HUES64 (cell line): ENCODE measurements at regions not wholly inside any gene's neighbourhood (a gene's known extent, or its start where the extent isn't known, plus 50 kb on each side); places are given as distances from the start of the nearest gene placed in this dataset.

Experiments used
- H3K27ac ChIP-seq: 2 replicates; pipeline ENCODE4 v1.7.0; 2013; ENCODE audit warnings: low read depth, low read length, inconsistent platforms
- H3K27me3 ChIP-seq: 2 replicates; pipeline ENCODE4 v1.6.1; 2013; ENCODE audit warnings: mild to moderate bottlenecking, low read length; ENCODE audit not compliant: insufficient read depth
- H3K36me3 ChIP-seq: 2 replicates; pipeline ENCODE4 v1.6.1; 2013; ENCODE audit warnings: mild to moderate bottlenecking, low read length; ENCODE audit not compliant: insufficient read depth
- H3K4me1 ChIP-seq: 2 replicates; pipeline ENCODE4 v1.6.1; 2013; ENCODE audit warnings: mild to moderate bottlenecking, low read length, moderate library complexity; ENCODE audit not compliant: insufficient read depth
- H3K4me3 ChIP-seq: 2 replicates; pipeline ENCODE4 v1.5.1; 2013; ENCODE audit warnings: mild to moderate bottlenecking, low read length, moderate library complexity
- H3K9ac ChIP-seq: 2 replicates; pipeline ENCODE4 v1.6.1; 2013; ENCODE audit warnings: mild to moderate bottlenecking, low read depth, low read length
- H3K9me3 ChIP-seq: 2 replicates; pipeline ENCODE4 v1.6.1; 2013; ENCODE audit warnings: low read depth, low read length; ENCODE audit not compliant: insufficient read depth
- WGBS: fragments of 150-250, 120-280 bp; methylation state at CpG from one replicate; pipeline ENCODE4 v1.1.7; 2013; ENCODE audit warnings: missing lambda C conversion rate; 5-methylcytosine and 5-hydroxymethylcytosine counted together

GRCh38 chr7:25384788-25385505 is 156.7 kb upstream of the NPVF start:
- H3K36me3 ChIP-seq, result no peaks in the 10 kb centered on the region
- no peaks in the 10 kb centered on the region for H3K27me3 ChIP-seq
- H3K9ac ChIP-seq, result no peak overlapping the region
- H3K27ac ChIP-seq, result no peak overlapping the region
- no peaks in the 10 kb centered on the region for H3K9me3 ChIP-seq
- WGBS, result 94% methylated on average over 7 of the region's 7 CpGs
- H3K4me3 ChIP-seq, result no peak overlapping the region
- H3K4me1 ChIP-seq, result no peaks in the 10 kb centered on the region

- Histone ChIP-seq H3K9me3 (no peaks in the 10 kb centered on the region), H3K27ac (no peak overlapping the region), H3K4me3 (no peak overlapping the region), H3K36me3 (no peaks in the 10 kb centered on the region), H3K4me1 (no peaks in the 10 kb centered on the region), H3K9ac (no peak overlapping the region), H3K27me3 (no peaks in the 10 kb centered on the region)
- WGBS, result 88% methylated on average over 10 of the region's 10 CpGs
Measured at GRCh38 chr7:25385506-25386136, 157.3 kb upstream of the NPVF start.

- H3K27me3 ChIP-seq, result no peaks in the 10 kb centered on the region
- H3K4me3 ChIP-seq, result no peak overlapping the region
- no peaks in the 10 kb centered on the region for H3K4me1 ChIP-seq
- 85% methylated on average over 6 of the region's 6 CpGs for WGBS
- no peak overlapping the region for H3K27ac ChIP-seq
- H3K9ac ChIP-seq, result no peak overlapping the region
- no peaks in the 10 kb centered on the region for H3K36me3 ChIP-seq
- H3K9me3 ChIP-seq, result no peaks in the 10 kb centered on the region
Measured at GRCh38 chr7:25386311-25386744, 158.0 kb upstream of the NPVF start.

- Histone ChIP-seq H3K9me3 (no peaks in the 10 kb centered on the region), H3K36me3 (no peaks in the 10 kb centered on the region), H3K4me3 (no peak overlapping the region), H3K27me3 (no peaks in the 10 kb centered on the region), H3K4me1 (no peaks in the 10 kb centered on the region), H3K9ac (no peak overlapping the region), H3K27ac (no peak overlapping the region)
- 78% methylated on average over 2 of the region's 2 CpGs for WGBS
Measured at GRCh38 chr7:25388681-25389080, 160.4 kb upstream of the NPVF start.

- H3K4me3 ChIP-seq, result no peak overlapping the region
- no peaks in the 10 kb centered on the region for H3K36me3 ChIP-seq
- H3K27ac ChIP-seq, result no peak overlapping the region
- H3K27me3 ChIP-seq, result no peaks in the 10 kb centered on the region
- 46% methylated on average over 7 of the region's 8 CpGs for WGBS
- H3K9me3 ChIP-seq, result no peaks in the 10 kb centered on the region
- no peaks in the 10 kb centered on the region for H3K4me1 ChIP-seq
- H3K9ac ChIP-seq, result no peak overlapping the region
Measured at GRCh38 chr7:25389489-25390106, 161.3 kb upstream of the NPVF start.

GRCh38 chr7:25391295-25391861 is 163.1 kb upstream of the NPVF start:
- no peaks in the 10 kb centered on the region for H3K27me3 ChIP-seq
- WGBS, result 84% methylated on average over 4 of the region's 5 CpGs
- no peak overlapping the region for H3K4me3 ChIP-seq

GRCh38 chr7:25391961-25392587 is 163.8 kb upstream of the NPVF start:
- Histone ChIP-seq H3K27ac (no peak overlapping the region), H3K27me3 (no peaks in the 10 kb centered on the region), H3K36me3 (no peaks in the 10 kb centered on the region), H3K9ac (no peak overlapping the region), H3K9me3 (no peaks in the 10 kb centered on the region), H3K4me1 (no peaks in the 10 kb centered on the region), H3K4me3 (no peak overlapping the region)
- WGBS, result 86% methylated on average over 6 of the region's 7 CpGs

More at GRCh38 chr7:25391295-25391861, 163.1 kb upstream of the NPVF start:
- no peaks in the 10 kb centered on the region for H3K9me3 ChIP-seq
- no peaks in the 10 kb centered on the region for H3K36me3 ChIP-seq
- H3K9ac ChIP-seq, result no peak overlapping the region
- no peaks in the 10 kb centered on the region for H3K4me1 ChIP-seq
- no peak overlapping the region for H3K27ac ChIP-seq

- H3K27ac ChIP-seq, result no peak overlapping the region
- WGBS, result 85% methylated on average over 10 of the region's 10 CpGs
Measured at GRCh38 chr7:25392588-25393338, 164.5 kb upstream of the NPVF start.

GRCh38 chr7:25395976-25396375 is 167.7 kb upstream of the NPVF start:
- H3K4me3 ChIP-seq, result no peak overlapping the region
- WGBS, result 82% methylated on average over 5 of the region's 5 CpGs
- H3K9me3 ChIP-seq, result no peaks in the 10 kb centered on the region
- no peaks in the 10 kb centered on the region for H3K4me1 ChIP-seq
- H3K27ac ChIP-seq, result no peak overlapping the region
- H3K27me3 ChIP-seq, result no peaks in the 10 kb centered on the region
- no peaks in the 10 kb centered on the region for H3K36me3 ChIP-seq
- no peak overlapping the region for H3K9ac ChIP-seq

More at GRCh38 chr7:25392588-25393338, 164.5 kb upstream of the NPVF start:
- no peak overlapping the region for H3K9ac ChIP-seq
- no peaks in the 10 kb centered on the region for H3K36me3 ChIP-seq
- H3K4me1 ChIP-seq, result no peaks in the 10 kb centered on the region
- H3K27me3 ChIP-seq, result no peaks in the 10 kb centered on the region
- H3K9me3 ChIP-seq, result no peaks in the 10 kb centered on the region
- no peak overlapping the region for H3K4me3 ChIP-seq

- Histone ChIP-seq H3K27ac (no peak overlapping the region), H3K4me3 (no peak overlapping the region), H3K4me1 (no peaks in the 10 kb centered on the region), H3K36me3 (no peaks in the 10 kb centered on the region), H3K9ac (no peak overlapping the region), H3K9me3 (no peaks in the 10 kb centered on the region), H3K27me3 (no peaks in the 10 kb centered on the region)
- WGBS, result 96% methylated on average over 3 of the region's 3 CpGs
Measured at GRCh38 chr7:25396668-25397067, 168.4 kb upstream of the NPVF start.
